NCI-H446 treated with DMSO at 0.1 percent for 48 hours (cell line): ENCODE measurements at regions not wholly inside any gene's neighbourhood (a gene's known extent, or its start where the extent isn't known, plus 50 kb on each side); places are given as distances from the start of the nearest gene placed in this dataset.

Experiments
- DNase-seq: peaks from one replicate; lab custom pipeline; 2025; lab: John Stamatoyannopoulos, UW

DNA sequence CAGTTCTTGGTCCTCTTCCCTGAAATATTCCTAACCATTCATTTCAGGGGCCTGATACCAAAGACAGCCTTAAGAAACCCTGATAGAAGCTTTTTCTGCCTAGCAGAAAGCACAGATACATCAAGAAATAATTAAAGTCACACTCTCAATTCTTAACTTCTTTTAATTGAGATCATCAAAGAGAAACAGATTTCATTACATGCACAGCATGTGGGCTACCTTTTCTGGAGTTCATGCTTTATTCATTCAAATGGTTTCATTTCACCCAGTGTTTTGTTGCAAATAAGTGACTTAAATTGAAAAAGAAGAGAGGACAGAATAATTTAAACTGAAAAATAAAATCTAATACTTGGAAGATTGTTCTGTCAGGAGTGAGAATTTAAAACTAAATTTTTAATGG is 192.6 kb upstream of the GGTLC1 start:
- DNase-seq, result no peak

- no peak for DNase-seq
Measured at GRCh38 chr20:24169256-24169655, 180.7 kb upstream of the GGTLC1 start.

DNA sequence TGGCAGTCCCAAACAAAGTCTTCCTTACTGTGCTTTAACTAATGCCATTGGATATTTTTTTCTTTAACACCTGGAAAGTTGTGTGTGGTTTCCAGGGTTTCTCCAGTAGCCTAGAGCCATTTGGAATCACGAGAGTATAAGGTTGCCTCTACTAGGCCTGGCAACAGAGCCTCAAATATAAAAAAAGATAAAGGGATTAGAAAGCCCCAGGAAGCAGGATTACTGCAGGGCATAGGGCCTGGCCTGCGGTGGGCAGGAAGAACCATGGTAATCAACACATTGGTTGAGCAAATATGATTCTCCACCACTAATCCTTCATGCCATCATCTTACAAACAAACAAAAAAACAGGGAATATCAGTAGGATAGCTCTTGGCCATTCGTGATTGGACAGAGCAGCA is 177.8 kb upstream of the GGTLC1 start:
- DNase-seq, result no peak

DNA sequence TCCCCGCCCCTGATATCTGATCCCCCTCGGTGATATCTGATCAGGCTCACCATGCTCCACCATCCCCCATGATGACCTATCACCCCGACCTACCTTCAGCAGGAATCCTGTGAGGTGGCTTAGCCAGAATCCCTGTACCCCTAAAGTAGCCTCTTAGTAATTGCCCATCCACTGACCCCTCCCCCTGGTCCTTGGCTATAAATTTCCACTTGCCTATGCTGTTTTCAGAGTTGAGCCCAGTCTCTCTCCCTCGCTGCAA is 177.5 kb upstream of the GGTLC1 start:
- no peak for DNase-seq

DNA sequence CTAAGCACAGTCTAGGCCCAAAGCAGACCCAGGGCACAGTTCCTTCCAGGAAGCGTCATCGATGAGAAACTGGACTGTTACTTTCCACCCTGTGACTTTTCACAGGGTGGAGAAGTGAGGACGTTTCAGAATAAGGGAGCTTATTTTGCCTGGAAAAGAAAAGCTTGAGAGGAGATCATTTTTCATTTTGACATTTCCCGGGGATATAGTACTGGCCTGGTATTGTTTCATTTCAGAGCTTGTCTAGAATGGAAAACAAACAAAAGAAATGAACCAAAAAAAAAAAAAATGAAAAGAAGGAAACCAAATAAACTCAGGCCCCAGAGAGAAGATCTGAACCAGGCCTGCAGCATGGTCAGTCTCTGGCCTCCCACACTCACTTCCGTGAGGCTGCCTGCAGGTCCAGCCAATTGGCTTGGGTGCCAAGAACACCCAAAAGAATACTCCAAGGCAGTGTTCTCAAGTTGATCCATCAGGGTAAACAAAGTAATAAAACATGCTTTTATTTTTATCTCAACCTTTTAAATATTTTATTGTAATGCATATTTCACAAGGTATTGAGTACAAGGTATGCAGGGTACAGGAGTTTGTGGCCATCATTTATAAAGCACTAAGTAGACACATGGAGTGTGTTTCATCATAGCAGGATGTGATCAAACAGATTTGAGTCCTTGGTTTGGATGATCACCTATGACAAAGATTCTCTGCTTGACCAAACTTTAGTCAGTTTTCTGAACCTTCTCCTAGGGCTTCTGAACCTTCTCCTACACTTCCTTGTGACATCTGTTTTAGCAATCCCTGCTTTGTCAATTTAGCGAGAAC is 176.9 kb upstream of the GGTLC1 start:
- no peak for DNase-seq

- no peak for DNase-seq
Measured at GRCh38 chr20:24164360-24164759, 175.8 kb upstream of the GGTLC1 start.

GRCh38 chr20:24163506-24163905 is 174.9 kb upstream of the GGTLC1 start:
- no peak for DNase-seq

GRCh38 chr20:24160563-24161281 is 172.1 kb upstream of the GGTLC1 start:
- peak; percentile 6 for DNase-seq

DNA sequence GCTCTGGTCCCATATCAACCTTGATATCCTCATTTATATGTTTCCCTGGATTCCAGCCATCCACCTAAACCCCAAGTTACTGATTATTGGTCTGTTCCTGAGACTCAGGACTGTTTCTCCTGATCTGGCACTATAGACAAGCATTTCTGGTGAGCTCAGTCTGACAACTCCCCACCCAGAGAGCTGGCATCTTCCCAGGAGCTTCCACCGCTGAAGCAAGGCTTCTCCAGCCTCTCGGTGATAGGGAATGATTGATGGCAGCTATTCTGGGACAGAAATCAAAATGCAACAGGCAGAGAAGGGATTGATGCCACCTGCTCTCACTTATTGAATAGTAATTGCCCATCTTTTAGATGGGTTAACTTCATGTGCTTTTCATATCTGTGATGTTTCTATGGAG is 169.7 kb upstream of the GGTLC1 start:
- DNase-seq, result peak; percentile 89

GRCh38 chr20:24157213-24157612 is 168.6 kb upstream of the GGTLC1 start:
- DNase-seq, result no peak

DNA sequence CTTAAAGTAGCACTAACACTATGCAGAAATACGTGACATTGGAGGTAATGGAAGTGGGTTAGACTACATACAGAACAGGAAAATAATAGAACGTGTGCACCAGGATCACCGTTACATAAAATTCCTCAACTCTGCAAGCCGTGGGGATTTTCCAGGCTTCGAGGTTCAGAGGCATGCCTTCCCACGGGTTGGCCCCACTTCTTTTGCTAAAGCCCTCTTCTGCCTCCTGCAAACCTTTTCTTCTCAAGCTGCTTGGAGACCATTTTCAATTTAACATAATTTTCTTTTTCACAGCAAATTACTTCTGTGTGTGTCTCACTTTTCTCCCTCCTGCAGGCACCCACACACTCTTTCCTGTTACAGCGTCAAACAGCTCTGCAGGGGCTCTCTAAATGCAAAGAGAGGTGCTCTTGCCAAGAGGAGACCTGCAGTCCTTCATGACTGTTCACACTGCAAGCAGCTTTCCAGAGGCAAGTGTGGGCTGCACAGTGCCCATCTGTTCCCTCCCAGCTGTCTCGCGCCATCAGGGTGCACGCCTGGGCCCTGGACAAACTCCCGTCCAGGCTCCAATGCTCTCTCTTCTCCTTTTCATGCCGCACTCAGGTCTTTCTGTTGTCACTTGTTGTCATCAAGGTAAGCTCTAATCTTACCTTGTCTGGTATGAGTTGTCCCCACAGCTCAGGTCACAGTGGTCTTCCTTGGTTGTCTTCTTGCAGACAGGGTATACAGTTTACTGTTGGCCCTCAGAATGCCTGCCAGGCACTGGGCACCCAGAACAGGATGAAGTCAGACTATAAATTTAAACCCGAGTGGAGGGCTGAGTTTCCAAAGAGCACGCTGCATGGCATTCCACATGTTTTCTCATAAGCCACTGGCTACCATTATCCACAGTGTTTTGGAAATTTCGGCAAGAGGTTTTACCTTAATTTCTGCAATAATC is 164.8 kb upstream of the GGTLC1 start:
- DNase-seq, result peak; percentile 22

GRCh38 chr20:24151621-24152294 is 163.2 kb upstream of the GGTLC1 start:
- no peak for DNase-seq

GRCh38 chr20:24150406-24150805 is 161.8 kb upstream of the GGTLC1 start:
- no peak for DNase-seq

- no peak for DNase-seq
Measured at GRCh38 chr20:24149881-24150307, 161.3 kb upstream of the GGTLC1 start.

- no peak for DNase-seq
Measured at GRCh38 chr20:24149175-24149574, 160.6 kb upstream of the GGTLC1 start.

GRCh38 chr20:24148372-24148771 is 159.8 kb upstream of the GGTLC1 start:
- no peak for DNase-seq

- no peak for DNase-seq
Measured at GRCh38 chr20:24147961-24148360, 159.4 kb upstream of the GGTLC1 start.

GRCh38 chr20:24147479-24147878 is 158.9 kb upstream of the GGTLC1 start:
- no peak for DNase-seq

GRCh38 chr20:24146231-24146634 is 157.7 kb upstream of the GGTLC1 start:
- DNase-seq, result no peak

GRCh38 chr20:24144371-24144770 is 155.8 kb upstream of the GGTLC1 start:
- no peak for DNase-seq

GRCh38 chr20:24141111-24141510 is 152.5 kb upstream of the GGTLC1 start:
- no peak for DNase-seq

DNA sequence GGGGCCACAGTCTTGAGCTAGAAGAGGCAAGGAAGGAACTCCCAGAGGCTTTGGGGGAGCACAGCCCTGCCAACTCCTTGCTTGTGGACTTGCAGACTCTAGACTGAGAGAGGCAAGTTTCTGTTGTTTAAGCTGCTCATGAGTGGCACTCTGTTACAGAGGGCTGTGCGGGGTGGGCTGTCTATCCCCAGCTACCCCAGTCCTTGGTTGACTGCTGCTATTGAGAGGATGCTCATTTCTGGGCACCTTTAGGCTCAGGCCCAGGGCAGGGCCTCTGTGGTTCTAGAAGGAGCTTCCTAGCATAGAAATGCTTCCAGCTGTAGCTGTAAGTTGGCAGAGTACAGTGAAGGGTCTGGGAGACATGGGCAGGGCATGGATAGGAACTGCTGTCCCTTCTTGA is 151.3 kb upstream of the GGTLC1 start:
- DNase-seq, result no peak
